AG09319 (cell line): ENCODE measurements at regions not wholly inside any gene's neighbourhood (a gene's known extent, or its start where the extent isn't known, plus 50 kb on each side); places are given as distances from the start of the nearest gene placed in this dataset.
"Not testable (repeated sequence)": the region's sequence is repeated elsewhere in the genome, so short reads cannot be mapped to it uniquely, and the experiment has no call there.

Source experiments
- DNase-seq: peaks from one replicate; pipeline ENCODE4 v3.0.0-alpha.2; 2010; ENCODE audit warnings: low read depth; ENCODE audit errors: extremely low read depth
- TF ChIP-seq, protein P1 (sequence below): IDR thresholded peaks from 2 replicates; pipeline ENCODE4 v1.5.1; 2011; ENCODE audit warnings: low read depth, mild to moderate bottlenecking, inconsistent platforms, low read length, moderate library complexity

DNA sequence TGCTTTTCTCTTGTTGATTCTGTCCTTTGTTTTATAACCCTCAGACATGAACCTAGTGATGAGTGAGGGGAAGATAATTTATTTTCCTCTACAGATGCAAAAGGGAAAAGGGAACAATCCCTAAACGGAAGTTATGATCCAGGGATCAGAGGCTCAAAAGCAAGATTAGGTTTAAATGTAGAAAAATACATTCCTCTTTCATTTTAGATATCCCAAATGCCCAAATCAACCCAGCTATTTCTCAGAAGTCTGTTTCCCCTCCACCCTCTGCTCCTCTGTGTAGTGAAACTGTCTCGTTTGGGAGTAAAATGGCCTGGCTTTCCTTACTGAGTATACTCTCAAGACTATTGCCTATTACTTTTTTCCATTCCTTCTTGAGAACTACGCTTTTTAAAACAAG is 97.1 kb downstream of the PRL start:
- TF ChIP-seq, protein P1, sequence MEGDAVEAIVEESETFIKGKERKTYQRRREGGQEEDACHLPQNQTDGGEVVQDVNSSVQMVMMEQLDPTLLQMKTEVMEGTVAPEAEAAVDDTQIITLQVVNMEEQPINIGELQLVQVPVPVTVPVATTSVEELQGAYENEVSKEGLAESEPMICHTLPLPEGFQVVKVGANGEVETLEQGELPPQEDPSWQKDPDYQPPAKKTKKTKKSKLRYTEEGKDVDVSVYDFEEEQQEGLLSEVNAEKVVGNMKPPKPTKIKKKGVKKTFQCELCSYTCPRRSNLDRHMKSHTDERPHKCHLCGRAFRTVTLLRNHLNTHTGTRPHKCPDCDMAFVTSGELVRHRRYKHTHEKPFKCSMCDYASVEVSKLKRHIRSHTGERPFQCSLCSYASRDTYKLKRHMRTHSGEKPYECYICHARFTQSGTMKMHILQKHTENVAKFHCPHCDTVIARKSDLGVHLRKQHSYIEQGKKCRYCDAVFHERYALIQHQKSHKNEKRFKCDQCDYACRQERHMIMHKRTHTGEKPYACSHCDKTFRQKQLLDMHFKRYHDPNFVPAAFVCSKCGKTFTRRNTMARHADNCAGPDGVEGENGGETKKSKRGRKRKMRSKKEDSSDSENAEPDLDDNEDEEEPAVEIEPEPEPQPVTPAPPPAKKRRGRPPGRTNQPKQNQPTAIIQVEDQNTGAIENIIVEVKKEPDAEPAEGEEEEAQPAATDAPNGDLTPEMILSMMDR, result no peak
- DNase-seq, result no peak

DNA sequence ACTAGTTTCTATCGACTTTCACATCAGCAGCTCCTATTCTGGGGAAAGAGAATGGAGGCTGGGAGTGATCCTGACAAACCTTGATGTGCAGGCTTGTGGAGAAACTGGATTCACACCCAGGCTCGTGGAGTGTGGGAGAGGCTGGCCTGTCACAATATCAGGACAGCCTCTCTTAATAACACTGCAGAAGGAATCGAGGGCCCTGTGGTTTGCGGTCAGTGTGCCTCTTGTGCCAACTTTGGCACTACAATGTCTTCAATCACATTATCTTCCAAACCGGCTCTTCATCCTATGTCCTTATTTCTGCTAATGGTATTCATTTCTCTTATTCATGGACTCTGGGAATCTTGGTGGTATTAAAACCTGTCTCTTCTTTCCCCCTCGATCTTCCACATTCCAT is 92.7 kb downstream of the PRL start:
- TF ChIP-seq, protein P1, result no peak
- no peak for DNase-seq

DNA sequence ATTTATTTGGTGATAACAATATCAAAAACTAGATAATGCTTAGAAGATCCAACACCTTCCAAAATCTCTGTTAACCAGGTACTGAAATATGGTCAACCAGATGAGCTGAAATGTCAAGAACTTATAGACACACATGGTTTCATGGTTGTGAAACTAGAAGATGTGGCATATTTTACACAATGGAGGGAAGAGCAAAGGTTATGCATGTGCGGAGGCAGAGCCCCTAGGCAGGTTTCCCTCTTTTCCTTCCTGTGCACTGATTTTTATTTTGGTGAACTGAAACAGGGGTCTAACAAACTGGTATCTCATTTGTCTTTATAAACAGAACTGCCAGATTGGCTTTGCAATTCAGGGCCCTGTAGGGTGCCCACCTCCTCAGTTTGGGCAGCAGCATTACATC is 91.6 kb downstream of the PRL start:
- DNase-seq, result no peak

DNA sequence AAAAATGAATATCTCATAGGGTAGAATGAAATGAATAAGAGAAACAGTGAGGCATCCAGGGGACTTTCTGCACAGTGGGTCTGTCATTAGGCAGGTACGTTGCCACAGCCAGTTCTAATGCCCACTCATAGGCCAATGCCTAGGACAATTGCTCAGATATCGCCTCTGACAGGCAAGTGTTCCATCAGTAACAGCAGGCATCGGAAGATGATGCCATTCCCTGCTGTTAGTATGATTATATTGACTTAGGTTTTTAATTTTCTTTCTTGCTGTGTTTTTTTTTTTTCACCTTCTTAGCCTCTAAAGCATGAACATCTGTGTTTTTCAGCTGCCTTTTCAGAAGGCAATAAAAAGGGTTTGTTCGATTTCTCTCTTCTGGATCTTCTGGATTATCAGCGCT is 90.7 kb downstream of the PRL start:
- DNase-seq, result no peak
- TF ChIP-seq, protein P1, result no peak

More for the DNA sequence above, 91.6 kb downstream of the PRL start:
- TF ChIP-seq, protein P1, result no peak

DNA sequence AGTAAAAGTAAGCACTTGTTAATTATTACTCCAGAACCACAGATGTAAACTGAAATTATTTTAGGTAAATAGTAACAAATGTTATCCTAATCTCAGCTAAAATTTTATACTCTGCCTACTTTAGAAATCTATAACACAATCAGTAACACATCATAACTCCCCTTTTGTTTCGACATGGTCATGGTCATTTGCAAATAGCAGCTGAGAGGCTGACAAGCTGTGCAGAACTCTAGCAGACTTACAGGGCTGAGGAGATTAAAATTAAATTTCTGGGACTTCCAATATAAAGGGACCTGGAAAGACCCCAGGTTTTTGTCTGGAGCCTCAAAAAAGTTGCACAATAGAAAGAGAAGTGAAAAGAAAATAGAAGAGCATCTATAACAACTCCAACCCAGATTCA is 88.8 kb downstream of the PRL start:
- no peak for DNase-seq
- TF ChIP-seq, protein P1, result no peak

DNA sequence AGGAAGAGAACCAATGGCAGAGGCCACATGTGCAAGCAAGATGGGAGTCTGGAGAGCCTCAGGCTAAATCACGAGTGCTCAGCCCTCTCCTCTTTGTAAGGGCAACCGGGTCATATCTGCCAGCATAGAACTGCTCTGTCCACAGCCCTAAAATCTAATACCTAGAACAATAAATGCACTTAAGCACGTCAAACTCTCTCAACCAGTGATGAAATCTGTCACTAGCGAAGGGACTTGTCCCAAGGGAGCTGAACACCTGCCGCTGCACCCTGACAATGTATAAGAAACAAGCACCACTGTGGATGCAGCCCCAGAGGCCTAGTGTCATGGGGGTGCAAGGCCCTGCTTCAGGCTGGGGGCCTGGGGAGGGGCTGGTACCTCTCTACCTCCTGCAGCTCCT is 82.5 kb downstream of the PRL start:
- DNase-seq, result no peak

DNA sequence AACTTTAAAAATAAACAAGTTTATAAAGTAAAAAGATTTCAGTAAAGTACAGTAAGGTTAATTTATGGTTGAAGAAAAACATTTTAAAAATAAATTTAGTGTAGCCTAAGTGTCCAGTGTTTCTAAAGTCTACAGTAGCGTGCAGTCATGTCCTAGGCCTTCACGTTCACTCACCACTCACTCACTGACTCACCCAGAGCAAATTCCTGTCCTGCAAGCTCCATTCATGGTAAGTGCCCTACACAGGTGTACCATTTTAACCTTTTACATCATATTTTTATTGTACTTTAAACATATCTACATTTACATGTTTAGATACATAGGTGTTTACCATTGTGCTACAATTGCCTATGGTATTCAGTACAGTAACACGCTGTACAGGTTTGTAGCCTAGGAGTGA is 81.4 kb downstream of the PRL start:
- DNase-seq, result not testable (repeated sequence)

More for the DNA sequence above, 82.5 kb downstream of the PRL start:
- TF ChIP-seq, protein P1, result no peak

DNA sequence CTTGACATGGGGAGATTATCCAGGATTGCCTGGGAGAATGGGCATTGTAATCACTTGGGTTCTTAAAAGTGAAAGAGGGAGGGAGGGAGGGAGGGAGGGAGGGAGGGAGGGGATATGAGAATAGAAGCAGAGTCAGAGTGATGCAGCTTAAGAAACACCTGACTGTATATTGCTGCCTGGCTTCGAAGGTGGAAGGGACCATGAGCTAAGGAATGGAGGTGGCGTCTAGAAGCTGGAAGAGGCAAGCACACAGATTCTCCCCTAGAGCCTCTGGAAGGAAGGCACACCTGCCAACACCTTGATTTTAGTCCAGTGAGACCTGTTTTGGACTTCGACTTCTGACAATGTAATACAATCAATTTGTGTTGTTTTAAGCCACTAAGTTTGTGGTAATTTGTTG is 78.4 kb downstream of the PRL start:
- no peak for DNase-seq
- TF ChIP-seq, protein P1, result no peak
